Loucy (cell line): ENCODE measurements at regions not wholly inside any gene's neighbourhood (a gene's known extent, or its start where the extent isn't known, plus 50 kb on each side); places are given as distances from the start of the nearest gene placed in this dataset.

ENCODE experiments used
- H2AFZ ChIP-seq: fragments of 200-600 bp; sonication (generic); 2 replicates; pipeline ENCODE4 v1.6.0; 2016; ENCODE audit warnings: antibody characterized with exemption, mild to moderate bottlenecking, low read length, moderate library complexity
- H3F3A ChIP-seq: fragments of 200-600 bp; 2 replicates; pipeline ENCODE4 v1.6.0; 2016; ENCODE audit warnings: antibody characterized with exemption, low read depth, mild to moderate bottlenecking
- H3K27me3 ChIP-seq: fragments of 200-600 bp; sonication (generic); 2 replicates; pipeline ENCODE4 v1.6.1; 2014; ENCODE audit warnings: low read length, mild to moderate bottlenecking; ENCODE audit not compliant: insufficient read depth, poor library complexity, severe bottlenecking
- H3K36me3 ChIP-seq: fragments of 200-600 bp; sonication (generic); 2 replicates; pipeline ENCODE4 v1.6.1; 2016; ENCODE audit warnings: low read length; ENCODE audit not compliant: insufficient read depth
- H3K4me1 ChIP-seq: fragments of 200-600 bp; sonication (generic); 2 replicates; pipeline ENCODE4 v1.5.1; 2014; ENCODE audit warnings: low read length, mild to moderate bottlenecking; ENCODE audit not compliant: insufficient read depth, poor library complexity, severe bottlenecking
- H3K4me2 ChIP-seq: fragments of 200-600 bp; sonication (generic); 2 replicates; pipeline ENCODE4 v1.6.0; 2014; ENCODE audit warnings: antibody characterized with exemption, low read length, low read depth, mild to moderate bottlenecking; ENCODE audit not compliant: poor library complexity, severe bottlenecking
- H3K4me3 ChIP-seq: fragments of 200-600 bp; sonication (generic); 2 replicates; pipeline ENCODE4 v1.5.1; 2014; ENCODE audit warnings: low read length, mild to moderate bottlenecking, mixed read lengths; ENCODE audit not compliant: poor library complexity, severe bottlenecking
- H3K79me2 ChIP-seq: fragments of 200-600 bp; sonication (generic); 2 replicates; pipeline ENCODE4 v1.6.1; 2014; ENCODE audit warnings: low read length; ENCODE audit not compliant: insufficient read depth
- H3K9ac ChIP-seq: fragments of 200-600 bp; sonication (generic); 2 replicates; pipeline ENCODE4 v1.6.0; 2014; ENCODE audit warnings: mild to moderate bottlenecking, low read depth, low read length, moderate library complexity; ENCODE audit not compliant: poor library complexity, severe bottlenecking
- H3K9me2 ChIP-seq: fragments of 200-600 bp; sonication (generic); replicated peaks from 2 replicates; pipeline ENCODE4 v1.6.1; 2016; ENCODE audit warnings: low read depth, low read length, mixed read lengths
- H3K9me3 ChIP-seq: fragments of 200-600 bp; sonication (generic); 2 replicates; pipeline ENCODE4 v1.6.1; 2014; ENCODE audit warnings: mild to moderate bottlenecking, antibody characterized with exemption, low read length, low read depth; ENCODE audit not compliant: insufficient read depth
- H4K20me1 ChIP-seq: fragments of 200-600 bp; sonication (generic); 2 replicates; pipeline ENCODE4 v1.6.0; 2014; ENCODE audit warnings: antibody characterized with exemption, low read length, mild to moderate bottlenecking; ENCODE audit not compliant: insufficient read depth, poor library complexity, severe bottlenecking
- EZH2phosphoT487 ChIP-seq: fragments of 200-600 bp; IDR thresholded peaks from 2 replicates; pipeline ENCODE4 v1.6.1; 2018; ENCODE audit warnings: antibody characterized with exemption, mild to moderate bottlenecking, moderate library complexity, borderline replicate concordance
- TF ChIP-seq, protein P1 (sequence below): fragments of 200-600 bp; sonication (generic); conservative IDR thresholded peaks from 2 replicates; pipeline ENCODE4 v1.5.1; 2014; ENCODE audit warnings: mild to moderate bottlenecking, antibody characterized with exemption, low read length

DNA sequence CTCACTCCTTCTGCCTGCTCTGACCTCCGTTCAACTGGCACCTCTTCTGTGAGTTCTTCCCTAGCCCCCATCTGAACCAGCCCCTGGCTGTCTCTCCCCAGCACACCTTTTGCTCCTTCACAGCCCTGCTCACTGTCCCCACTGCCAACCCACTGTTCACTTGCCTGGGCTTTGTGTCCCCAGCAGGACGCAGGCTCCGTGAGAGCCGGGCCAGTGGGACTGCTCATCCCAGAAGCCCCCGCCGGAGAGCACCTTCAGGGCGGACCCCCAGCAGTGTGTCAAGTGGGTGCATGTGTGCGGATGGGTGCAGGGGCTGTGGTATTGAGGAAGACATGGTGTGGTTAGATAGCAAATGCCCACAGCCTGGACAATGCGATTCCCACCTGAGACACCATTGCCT lies 148.4 kb upstream of the RNF32 start:
- H4K20me1 ChIP-seq, result no peaks in the 10 kb centered on the region
- no peaks in the 10 kb centered on the region for H3K4me1 ChIP-seq
- no peak overlapping the region for H3K9ac ChIP-seq
- H2AFZ ChIP-seq, result no peak overlapping the region
- no peaks in the 10 kb centered on the region for H3F3A ChIP-seq
- H3K4me2 ChIP-seq, result no peak overlapping the region
- no peaks in the 10 kb centered on the region for H3K9me2 ChIP-seq
- no peaks in the 10 kb centered on the region for H3K79me2 ChIP-seq
- no peaks in the 10 kb centered on the region for H3K36me3 ChIP-seq
- H3K27me3 ChIP-seq, result no peaks in the 10 kb centered on the region
- H3K9me3 ChIP-seq, result no peaks in the 10 kb centered on the region
- H3K4me3 ChIP-seq, result no peak overlapping the region
- TF ChIP-seq EZH2phosphoT487, result no peak
- TF ChIP-seq, protein P1, sequence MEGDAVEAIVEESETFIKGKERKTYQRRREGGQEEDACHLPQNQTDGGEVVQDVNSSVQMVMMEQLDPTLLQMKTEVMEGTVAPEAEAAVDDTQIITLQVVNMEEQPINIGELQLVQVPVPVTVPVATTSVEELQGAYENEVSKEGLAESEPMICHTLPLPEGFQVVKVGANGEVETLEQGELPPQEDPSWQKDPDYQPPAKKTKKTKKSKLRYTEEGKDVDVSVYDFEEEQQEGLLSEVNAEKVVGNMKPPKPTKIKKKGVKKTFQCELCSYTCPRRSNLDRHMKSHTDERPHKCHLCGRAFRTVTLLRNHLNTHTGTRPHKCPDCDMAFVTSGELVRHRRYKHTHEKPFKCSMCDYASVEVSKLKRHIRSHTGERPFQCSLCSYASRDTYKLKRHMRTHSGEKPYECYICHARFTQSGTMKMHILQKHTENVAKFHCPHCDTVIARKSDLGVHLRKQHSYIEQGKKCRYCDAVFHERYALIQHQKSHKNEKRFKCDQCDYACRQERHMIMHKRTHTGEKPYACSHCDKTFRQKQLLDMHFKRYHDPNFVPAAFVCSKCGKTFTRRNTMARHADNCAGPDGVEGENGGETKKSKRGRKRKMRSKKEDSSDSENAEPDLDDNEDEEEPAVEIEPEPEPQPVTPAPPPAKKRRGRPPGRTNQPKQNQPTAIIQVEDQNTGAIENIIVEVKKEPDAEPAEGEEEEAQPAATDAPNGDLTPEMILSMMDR, result no peak

DNA sequence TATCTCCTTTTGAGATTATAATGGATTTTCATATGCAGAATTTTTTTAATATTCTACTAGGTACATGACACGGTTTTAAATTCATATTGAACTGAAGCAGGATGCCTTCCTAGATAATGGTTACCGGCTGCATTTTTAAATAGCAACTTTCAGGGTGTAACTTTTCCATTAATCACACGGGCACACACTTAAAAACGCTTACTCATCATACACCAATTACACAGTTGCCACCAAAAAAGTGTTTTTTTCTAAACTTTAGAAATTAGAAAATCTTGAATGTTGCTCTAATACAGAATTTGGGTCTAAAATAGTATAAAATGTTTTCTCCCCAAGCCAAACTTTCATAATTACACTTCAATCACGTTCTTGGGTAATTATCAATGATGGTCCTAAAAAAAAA lies 149.1 kb upstream of the RNF32 start:
- Histone ChIP-seq H3K9me2 (no peaks in the 10 kb centered on the region), H3K9me3 (no peaks in the 10 kb centered on the region), H3K27me3 (no peaks in the 10 kb centered on the region), H2AFZ (no peak overlapping the region), H3K79me2 (no peaks in the 10 kb centered on the region), H4K20me1 (no peaks in the 10 kb centered on the region), H3K9ac (no peak overlapping the region), H3K4me3 (no peak overlapping the region), H3K4me2 (no peak overlapping the region), H3F3A (no peaks in the 10 kb centered on the region), H3K4me1 (no peaks in the 10 kb centered on the region), H3K36me3 (no peaks in the 10 kb centered on the region)
- TF ChIP-seq, protein P1, result no peak
- TF ChIP-seq EZH2phosphoT487, result no peak

DNA sequence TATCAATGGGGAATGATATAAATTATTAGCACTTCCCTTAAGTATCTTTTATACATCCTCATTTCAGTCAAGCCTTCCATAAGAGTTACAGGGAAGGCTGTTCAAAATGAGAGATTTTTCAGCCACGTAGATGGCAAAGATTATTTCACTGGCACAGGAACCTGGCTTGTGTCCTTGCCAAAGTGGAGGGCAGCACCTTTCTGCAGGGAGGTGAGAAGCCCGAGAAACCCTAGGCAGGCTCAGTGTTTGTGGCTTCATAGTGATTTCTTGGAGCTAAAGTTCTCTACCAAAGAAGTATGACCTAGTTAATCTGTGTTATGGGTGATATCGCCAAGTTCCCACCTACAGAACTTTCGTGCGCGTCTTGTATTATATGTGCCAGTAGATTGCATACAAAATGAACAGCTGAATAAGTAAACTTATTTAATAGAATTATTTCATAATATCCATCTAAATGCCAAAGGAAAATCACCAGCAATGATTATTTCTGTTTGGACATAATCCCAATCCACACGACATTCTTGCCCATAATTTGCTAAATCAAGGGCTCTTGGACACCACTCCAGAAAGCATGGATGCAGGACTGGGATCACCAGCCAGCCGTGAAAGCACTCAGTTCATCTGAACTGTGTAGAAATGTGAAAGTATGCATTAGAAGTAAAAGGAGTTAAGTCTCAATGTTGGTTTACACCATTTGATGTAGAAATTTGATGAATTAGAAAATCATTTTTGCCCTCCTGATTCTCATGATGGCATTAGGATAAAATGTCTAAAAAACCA lies 150.4 kb upstream of the RNF32 start:
- Histone ChIP-seq H2AFZ (no peak overlapping the region), H3K4me2 (no peak overlapping the region), H3K27me3 (no peaks in the 10 kb centered on the region), H3K36me3 (no peaks in the 10 kb centered on the region), H4K20me1 (no peaks in the 10 kb centered on the region), H3K4me3 (no peak overlapping the region), H3K79me2 (no peaks in the 10 kb centered on the region), H3K9ac (no peak overlapping the region), H3K4me1 (no peaks in the 10 kb centered on the region), H3K9me3 (no peaks in the 10 kb centered on the region), H3F3A (no peaks in the 10 kb centered on the region), H3K9me2 (no peaks in the 10 kb centered on the region)
- no peak for TF ChIP-seq EZH2phosphoT487
- TF ChIP-seq, protein P1, result no peak
